ENCODE measurements at regions not wholly inside any gene's neighbourhood (a gene's known extent, or its start where the extent isn't known, plus 50 kb on each side); places are given as distances from the start of the nearest gene placed in this dataset.
"Not testable (repeated sequence)": the region's sequence is repeated elsewhere in the genome, so short reads cannot be mapped to it uniquely, and the experiment has no call there.

GRCh38 chr13:54004026-54004699, 975.5 kb downstream of the OLFM4 start:
- no peak for DNase-seq (ENCODE audit: low read depth, low spot score)

GRCh38 chr13:54016542-54016941, 987.9 kb downstream of the OLFM4 start:
- DNase-seq (ENCODE audit: low read depth, low spot score) = no peak

GRCh38 chr13:54018485-54018884, 989.9 kb downstream of the OLFM4 start:
- DNase-seq (ENCODE audit: low read depth, low spot score) = no peak

- no peak for DNase-seq (ENCODE audit: low read depth, low spot score)
Measured at GRCh38 chr13:54029226-54029625, 1000.6 kb downstream of the OLFM4 start.

- DNase-seq (ENCODE audit: low read depth, low spot score) = no peak
Measured at GRCh38 chr13:54029720-54030119, 1001.1 kb downstream of the OLFM4 start.

- no peak for DNase-seq (ENCODE audit: low read depth, low spot score)
Measured at GRCh38 chr13:54033323-54033861, 1004.8 kb downstream of the OLFM4 start.

GRCh38 chr13:54034047-54034446, 1005.4 kb downstream of the OLFM4 start:
- no peak for DNase-seq (ENCODE audit: low read depth, low spot score)

- DNase-seq (ENCODE audit: low read depth, low spot score) = not testable (repeated sequence)
Measured at GRCh38 chr13:54057416-54057815, 1028.8 kb downstream of the OLFM4 start.

- not testable (repeated sequence) for DNase-seq (ENCODE audit: low read depth, low spot score)
Measured at GRCh38 chr13:54069958-54070357, 1041.3 kb downstream of the OLFM4 start.

GRCh38 chr13:54077569-54077968, 1049.0 kb downstream of the OLFM4 start:
- DNase-seq (ENCODE audit: low read depth, low spot score) = no peak

- no peak for DNase-seq (ENCODE audit: low read depth, low spot score)
Measured at GRCh38 chr13:54078271-54078870, 1049.8 kb downstream of the OLFM4 start.

GRCh38 chr13:54082309-54082708, 1053.7 kb downstream of the OLFM4 start:
- DNase-seq (ENCODE audit: low read depth, low spot score) = not testable (repeated sequence)

GRCh38 chr13:54091884-54092283, 1063.3 kb downstream of the OLFM4 start:
- no peak for DNase-seq (ENCODE audit: low read depth, low spot score)

GRCh38 chr13:54092686-54093085, 1064.1 kb downstream of the OLFM4 start:
- no peak for DNase-seq (ENCODE audit: low read depth, low spot score)

GRCh38 chr13:54110597-54110996, 1082.0 kb downstream of the OLFM4 start:
- no peak for DNase-seq (ENCODE audit: low read depth, low spot score)

GRCh38 chr13:54124700-54125099, 1096.1 kb downstream of the OLFM4 start:
- DNase-seq (ENCODE audit: low read depth, low spot score) = no peak

- not testable (repeated sequence) for DNase-seq (ENCODE audit: low read depth, low spot score)
Measured at GRCh38 chr13:54130931-54131330, 1102.3 kb downstream of the OLFM4 start.

- not testable (repeated sequence) for DNase-seq (ENCODE audit: low read depth, low spot score)
Measured at GRCh38 chr13:54131433-54131832, 1102.8 kb downstream of the OLFM4 start.

GRCh38 chr13:54132127-54132526, 1103.5 kb downstream of the OLFM4 start:
- not testable (repeated sequence) for DNase-seq (ENCODE audit: low read depth, low spot score)

- DNase-seq (ENCODE audit: low read depth, low spot score) = not testable (repeated sequence)
Measured at GRCh38 chr13:54132720-54133119, 1104.1 kb downstream of the OLFM4 start.

GRCh38 chr13:54133746-54134145, 1105.1 kb downstream of the OLFM4 start:
- no peak for DNase-seq (ENCODE audit: low read depth, low spot score)

- no peak for DNase-seq (ENCODE audit: low read depth, low spot score)
Measured at GRCh38 chr13:54144828-54145227, 1116.2 kb downstream of the OLFM4 start.

GRCh38 chr13:54150851-54151250, 1122.2 kb downstream of the OLFM4 start:
- DNase-seq (ENCODE audit: low read depth, low spot score) = no peak
